Coronary artery (tissue), 2 donors: ENCODE measurements at regions not wholly inside any gene's neighbourhood (a gene's known extent, or its start where the extent isn't known, plus 50 kb on each side); places are given as distances from the start of the nearest gene placed in this dataset.

Experiments used
- DNase-seq: peaks from one replicate; pipeline ENCODE4 v3.0.0-alpha.2; 2017; ENCODE audit warnings: low spot score
- H3K27ac ChIP-seq, 2 donors: fragments of 200-600 bp; sonication (generic); one replicate each; pipeline ENCODE4 v1.5.1; 2016 to 2019
- H3K4me3 ChIP-seq: fragments of 200-600 bp; sonication (generic); 2 replicates; pipeline ENCODE4 v1.5.1; 2016; ENCODE audit warnings: mild to moderate bottlenecking, moderate library complexity
- TF ChIP-seq, protein P1 (sequence below): fragments of 200-600 bp; sonication (generic); IDR thresholded peaks from one replicate; pipeline ENCODE4 v1.5.1; 2019; ENCODE audit warnings: antibody characterized with exemption

DNA sequence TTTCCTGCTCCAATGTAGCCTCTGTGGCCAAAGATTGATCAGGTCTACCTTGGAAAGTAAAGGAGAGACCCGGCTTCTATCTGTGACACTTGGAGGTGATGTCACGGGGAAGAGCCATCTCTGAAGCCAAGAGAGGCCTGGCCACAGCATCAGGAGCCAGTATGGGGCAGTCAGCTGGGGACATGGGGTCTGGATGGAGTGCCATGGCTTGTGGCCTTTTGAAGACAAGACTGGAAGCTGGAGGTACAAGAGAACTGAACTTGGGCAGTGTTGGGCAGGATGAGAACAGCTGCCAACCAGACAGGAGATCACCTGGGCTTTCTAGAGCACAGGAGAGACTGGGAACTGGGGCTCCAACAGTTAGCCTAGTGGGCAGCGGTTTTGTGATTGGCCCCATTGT, 190.7 kb downstream of the TENT4A start:
- no peak for DNase-seq
- TF ChIP-seq, protein P1, sequence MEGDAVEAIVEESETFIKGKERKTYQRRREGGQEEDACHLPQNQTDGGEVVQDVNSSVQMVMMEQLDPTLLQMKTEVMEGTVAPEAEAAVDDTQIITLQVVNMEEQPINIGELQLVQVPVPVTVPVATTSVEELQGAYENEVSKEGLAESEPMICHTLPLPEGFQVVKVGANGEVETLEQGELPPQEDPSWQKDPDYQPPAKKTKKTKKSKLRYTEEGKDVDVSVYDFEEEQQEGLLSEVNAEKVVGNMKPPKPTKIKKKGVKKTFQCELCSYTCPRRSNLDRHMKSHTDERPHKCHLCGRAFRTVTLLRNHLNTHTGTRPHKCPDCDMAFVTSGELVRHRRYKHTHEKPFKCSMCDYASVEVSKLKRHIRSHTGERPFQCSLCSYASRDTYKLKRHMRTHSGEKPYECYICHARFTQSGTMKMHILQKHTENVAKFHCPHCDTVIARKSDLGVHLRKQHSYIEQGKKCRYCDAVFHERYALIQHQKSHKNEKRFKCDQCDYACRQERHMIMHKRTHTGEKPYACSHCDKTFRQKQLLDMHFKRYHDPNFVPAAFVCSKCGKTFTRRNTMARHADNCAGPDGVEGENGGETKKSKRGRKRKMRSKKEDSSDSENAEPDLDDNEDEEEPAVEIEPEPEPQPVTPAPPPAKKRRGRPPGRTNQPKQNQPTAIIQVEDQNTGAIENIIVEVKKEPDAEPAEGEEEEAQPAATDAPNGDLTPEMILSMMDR, result no peak
- no peak overlapping the region for H3K4me3 ChIP-seq
- no peak overlapping the region for H3K27ac ChIP-seq

DNA sequence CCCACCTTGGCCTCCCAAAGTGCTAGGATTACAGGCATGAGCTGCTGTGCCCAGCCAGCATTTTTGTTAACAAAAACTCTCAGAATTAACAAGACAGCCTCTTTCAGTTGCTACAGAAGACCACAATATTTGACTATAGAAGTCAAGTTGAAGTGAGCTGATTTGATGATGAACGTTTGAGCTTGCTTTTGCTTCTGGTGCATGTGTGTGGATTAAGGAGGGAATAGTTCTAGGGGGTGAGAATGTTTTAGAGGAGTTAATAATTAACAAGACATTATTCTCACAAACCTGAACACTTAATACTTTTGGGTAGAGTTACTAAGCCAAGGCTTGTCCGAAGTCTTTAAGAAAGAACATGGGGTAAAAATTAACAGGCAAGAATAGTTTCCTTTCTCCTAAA, 191.6 kb downstream of the TENT4A start:
- no peak for DNase-seq
- no peak overlapping the region for H3K27ac ChIP-seq
- TF ChIP-seq, protein P1, result no peak
- no peak overlapping the region for H3K4me3 ChIP-seq

DNA sequence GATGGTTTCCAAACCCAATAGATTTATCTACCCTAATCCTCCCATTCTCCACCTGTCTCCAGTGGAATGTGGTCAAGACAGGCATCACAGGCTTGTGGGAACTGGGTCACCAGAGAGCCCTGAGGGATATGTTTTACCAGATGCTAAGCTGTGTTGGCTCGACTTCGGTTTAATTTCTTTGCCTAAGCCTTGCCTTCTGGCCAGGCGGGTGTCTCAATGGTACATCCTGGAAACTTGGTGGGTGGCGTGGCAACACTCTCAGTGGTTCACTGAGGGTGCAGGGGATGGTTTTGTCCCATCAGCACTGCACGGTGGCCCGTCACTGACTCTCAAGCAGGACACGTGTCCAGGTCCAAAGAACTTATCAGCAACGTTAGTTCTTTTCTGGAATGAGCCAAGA, 192.2 kb downstream of the TENT4A start:
- TF ChIP-seq, protein P1, result no peak
- H3K4me3 ChIP-seq, result no peak overlapping the region
- DNase-seq, result no peak
- H3K27ac ChIP-seq, result peak overlapping the region in 1 of 2 donors; percentile 60

DNA sequence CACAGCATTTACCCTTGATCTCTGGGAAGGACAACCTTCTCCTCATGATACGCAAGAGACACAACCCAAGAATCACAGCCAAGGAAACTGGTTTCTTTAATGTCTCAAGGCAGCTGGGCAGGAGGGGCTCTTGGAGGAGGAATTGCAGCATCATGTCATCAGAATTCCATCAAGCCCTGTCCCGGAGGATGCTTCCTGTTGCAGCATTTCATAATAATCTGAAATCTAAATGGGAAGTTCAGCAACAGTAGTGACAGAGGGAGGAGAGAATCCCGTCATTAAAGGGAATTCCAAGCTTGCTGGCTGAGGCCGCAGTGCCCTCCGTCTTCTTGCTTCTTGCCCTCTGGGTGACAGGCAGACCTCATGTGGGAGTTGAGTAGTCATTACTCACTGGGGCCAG, 192.7 kb downstream of the TENT4A start:
- DNase-seq, result no peak
- H3K4me3 ChIP-seq, result no peak overlapping the region
- H3K27ac ChIP-seq, result peak overlapping the region in 1 of 2 donors; percentile 5
- TF ChIP-seq, protein P1, result no peak

DNA sequence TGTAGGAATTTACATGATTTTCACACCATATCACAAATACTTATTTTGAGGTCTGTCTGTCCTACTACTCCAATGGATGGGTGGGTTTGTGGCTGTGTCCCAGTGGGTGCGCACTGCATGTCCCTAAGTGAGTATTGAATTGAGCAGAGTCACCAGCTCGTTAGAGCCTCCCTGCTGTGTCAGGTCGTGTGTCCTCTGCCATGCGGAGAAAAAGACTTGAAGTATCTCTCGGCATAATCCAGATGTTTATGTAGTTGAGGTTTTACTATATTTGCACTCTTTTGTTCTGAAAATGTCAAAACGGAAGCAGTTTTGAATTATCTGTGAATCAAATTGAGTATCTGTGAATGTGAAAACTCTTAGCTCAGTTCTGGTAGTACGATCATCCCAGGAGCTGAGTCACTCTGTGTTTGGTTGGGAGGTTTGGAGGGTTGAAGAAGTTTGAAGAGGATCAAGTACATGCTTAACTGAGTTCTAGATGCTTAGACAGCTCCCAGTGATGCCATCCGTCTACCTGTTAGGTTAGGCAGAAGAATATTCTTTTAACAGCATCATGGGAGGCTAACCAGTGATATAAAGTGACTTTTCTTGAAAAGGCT, 194.2 kb downstream of the TENT4A start:
- DNase-seq, result no peak
- H3K4me3 ChIP-seq, result no peak overlapping the region
- no peak overlapping the region for H3K27ac ChIP-seq
- TF ChIP-seq, protein P1, result no peak

DNA sequence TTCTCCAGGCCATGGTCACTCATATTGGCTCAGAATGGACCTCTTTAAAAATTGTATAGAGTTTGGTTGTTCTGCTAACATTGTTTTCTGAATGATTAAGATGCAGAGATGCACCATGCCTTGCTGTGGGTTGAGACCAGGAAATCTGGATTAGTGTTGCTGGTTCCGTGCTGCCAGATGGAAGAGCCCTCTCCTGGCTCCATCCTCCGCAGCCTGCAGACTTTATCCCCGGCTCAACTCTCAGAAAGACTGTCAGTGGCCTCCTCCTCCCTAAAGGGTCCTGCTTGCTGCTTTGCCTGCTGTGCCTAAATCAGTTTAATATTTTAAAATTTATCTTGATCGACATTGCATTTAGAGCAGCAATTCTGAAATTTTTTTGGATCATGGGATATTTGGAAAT, 196.7 kb downstream of the TENT4A start:
- no peak for DNase-seq
- Histone ChIP-seq H3K27ac (no peak overlapping the region), H3K4me3 (no peak overlapping the region)
- TF ChIP-seq, protein P1, result no peak

DNA sequence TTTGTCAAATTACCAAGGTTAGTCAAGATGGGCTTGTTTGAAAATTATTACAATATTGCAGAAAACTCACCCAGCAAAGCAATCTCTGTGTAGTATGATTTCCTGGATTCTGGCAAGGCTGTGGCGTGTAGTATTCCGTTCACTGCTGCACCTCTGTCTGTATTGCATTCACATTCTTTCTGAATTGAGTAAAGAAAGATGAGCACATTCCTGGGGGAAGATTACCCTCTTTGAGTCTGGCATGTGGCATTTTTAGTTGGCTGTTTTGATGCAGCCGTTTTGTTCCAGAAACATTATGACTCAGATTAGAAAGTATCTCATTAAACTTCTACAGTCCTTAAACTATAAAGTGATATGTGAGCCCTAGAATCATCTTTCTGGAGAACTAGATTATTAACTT, 197.7 kb downstream of the TENT4A start:
- Histone ChIP-seq H3K27ac (no peak overlapping the region), H3K4me3 (no peak overlapping the region)
- no peak for DNase-seq
- TF ChIP-seq, protein P1, result no peak
